Left colon (tissue), 2 donors: ENCODE measurements at regions not wholly inside any gene's neighbourhood (a gene's known extent, or its start where the extent isn't known, plus 50 kb on each side); places are given as distances from the start of the nearest gene placed in this dataset.
A peak's percentile ranks its signal among the peaks of the same experiment; 100 is the strongest.
"Not testable (repeated sequence)": the region's sequence is repeated elsewhere in the genome, so short reads cannot be mapped to it uniquely, and the experiment has no call there.

Source experiments
- ATAC-seq: fragments of 200-7000 bp; cut with Tn5 transposase; one replicate; pipeline ENCODE4 v1.9.1; 2020; ENCODE audit warnings: mild to moderate bottlenecking, moderate library complexity
- DNase-seq, 2 donors: peaks; one replicate each; pipeline ENCODE4 v3.0.0-alpha.2; 2020
- intact Hi-C, 2 donors: fragments of 100-400 bp; cut with DNase I in 1 of 2; cut with micrococcal nuclease in 1 of 2; formaldehyde crosslinking; loops; one replicate each; pipeline versions ENCODE4 v1.11.2 to v1.14.0; 2022; cut with DNase I, micrococcal nuclease
- donor health status: DM: no; HTN: no; CAD: no.
- donor health status: DM: yes; HTN: yes; CAD: no.

- DNase-seq = peak; percentile 82 to 91
- ATAC-seq = peak; percentile 74
- intact Hi-C loops = no loop called here
Measured at GRCh38 chr3:194034346-194035336, 101.3 kb upstream of the HES1 start.

- ATAC-seq = peak; percentile 86
- intact Hi-C loops = no loop called here
- peak; percentile 77 to 92 for DNase-seq
Measured at GRCh38 chr3:194035406-194036138, 100.4 kb upstream of the HES1 start.

DNA sequence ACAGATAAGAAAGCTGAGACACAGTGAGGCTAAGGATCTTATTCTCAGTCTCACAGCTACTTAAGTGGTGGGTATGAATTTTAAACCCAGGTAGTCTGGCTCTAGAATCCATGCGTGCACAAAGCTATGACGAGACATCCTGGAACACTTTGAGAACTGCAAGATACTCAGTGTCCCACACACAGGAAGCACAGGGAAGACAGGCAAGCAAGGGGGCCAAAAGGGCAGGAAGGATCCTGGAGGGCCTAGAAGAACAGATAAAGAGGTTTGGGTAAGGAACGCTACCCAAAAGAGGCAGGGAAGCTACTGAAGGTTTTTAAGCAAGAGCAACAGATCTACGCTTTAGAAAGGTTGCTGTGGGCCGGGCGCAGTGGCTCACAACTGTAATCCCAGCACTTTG, 99.1 kb upstream of the HES1 start:
- intact Hi-C loops = no loop called here
- DNase-seq (no peak), ATAC-seq (no peak)

- intact Hi-C loops, ATAC-seq, DNase-seq: not testable (repeated sequence)
Measured at GRCh38 chr3:194038346-194038745, 97.6 kb upstream of the HES1 start.

GRCh38 chr3:194038960-194039359, 97.0 kb upstream of the HES1 start:
- ATAC-seq (peak; percentile 15), DNase-seq (no peak)
- intact Hi-C loops = no loop called here

- DNase-seq (no peak), ATAC-seq (no peak)
- intact Hi-C loops = no loop called here
Measured at GRCh38 chr3:194040516-194041273, 95.3 kb upstream of the HES1 start.

GRCh38 chr3:194042927-194043326, 93.0 kb upstream of the HES1 start:
- ATAC-seq (no peak), DNase-seq (no peak)
- intact Hi-C loops = no loop called here

DNA sequence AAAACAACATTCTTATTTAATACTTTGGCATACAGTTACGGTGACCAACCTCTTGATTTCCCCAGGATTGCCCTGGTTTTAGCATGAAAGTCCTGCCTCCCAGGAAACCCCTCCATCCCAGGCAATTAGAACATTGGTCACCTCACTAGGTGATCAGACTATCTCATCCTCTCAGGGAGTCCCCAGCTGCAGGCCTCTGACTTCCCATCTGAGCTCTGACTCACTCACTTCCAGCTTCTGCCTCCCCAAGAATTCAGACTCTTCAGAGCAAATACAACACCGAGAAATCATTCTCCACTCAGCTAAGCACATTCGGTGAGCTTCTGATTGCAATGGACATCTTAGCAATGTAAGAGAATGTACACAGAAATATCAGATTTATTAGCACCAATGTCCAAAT, 92.4 kb upstream of the HES1 start:
- DNase-seq (no peak), ATAC-seq (no peak)
- intact Hi-C loops = no loop called here

DNA sequence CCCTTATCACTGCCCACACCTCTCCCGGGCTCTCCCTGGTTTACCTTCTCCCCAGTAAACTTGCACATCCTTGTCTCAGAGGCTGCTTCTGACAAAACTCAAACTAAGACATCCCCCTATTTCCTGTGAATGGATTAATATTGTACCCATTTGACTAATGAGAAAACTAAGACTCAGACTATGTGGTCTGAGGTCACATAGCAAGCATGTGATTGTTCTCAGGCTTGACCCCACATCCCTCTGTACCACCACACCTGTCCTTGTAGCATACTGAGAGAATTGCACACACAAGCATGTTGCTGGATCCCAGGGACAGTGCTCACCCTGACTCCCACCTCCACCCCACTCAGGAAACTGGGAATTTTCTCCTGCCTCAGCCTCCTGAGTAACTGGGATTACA, 90.7 kb upstream of the HES1 start:
- intact Hi-C loops = no loop called here
- ATAC-seq (no peak), DNase-seq (no peak)

DNA sequence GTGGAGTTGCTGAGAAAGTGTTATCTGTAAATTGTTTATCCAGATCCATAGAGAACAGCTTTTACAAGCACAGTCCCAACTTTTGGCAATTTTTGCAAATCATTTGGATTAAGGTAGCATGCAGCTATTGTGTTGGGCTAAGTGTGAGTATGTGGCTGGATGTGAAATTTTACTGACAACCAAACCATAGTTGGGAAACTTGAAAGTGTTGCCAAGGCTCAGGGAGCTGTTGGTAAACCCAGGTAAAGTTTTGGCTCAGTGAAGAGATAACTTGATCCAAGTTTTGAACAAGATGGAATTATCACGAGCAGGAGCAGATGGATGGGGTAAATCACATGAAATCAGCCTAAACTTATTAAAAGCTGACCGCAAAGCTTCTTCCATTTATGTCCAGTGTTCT, 90.0 kb upstream of the HES1 start:
- intact Hi-C loops = no loop called here
- no peak for DNase-seq
- no peak for ATAC-seq

GRCh38 chr3:194046531-194046930, 89.4 kb upstream of the HES1 start:
- no peak for ATAC-seq
- intact Hi-C loops = no loop called here
- no peak for DNase-seq

GRCh38 chr3:194046995-194047645, 88.8 kb upstream of the HES1 start:
- DNase-seq (peak; percentile 78 to 83), ATAC-seq (peak; percentile 75)

GRCh38 chr3:194049394-194049793, 86.6 kb upstream of the HES1 start:
- intact Hi-C loops = no loop called here
- peak; percentile 71 for ATAC-seq

More at GRCh38 chr3:194046995-194047645, 88.8 kb upstream of the HES1 start:
- intact Hi-C loops = no loop called here

DNA sequence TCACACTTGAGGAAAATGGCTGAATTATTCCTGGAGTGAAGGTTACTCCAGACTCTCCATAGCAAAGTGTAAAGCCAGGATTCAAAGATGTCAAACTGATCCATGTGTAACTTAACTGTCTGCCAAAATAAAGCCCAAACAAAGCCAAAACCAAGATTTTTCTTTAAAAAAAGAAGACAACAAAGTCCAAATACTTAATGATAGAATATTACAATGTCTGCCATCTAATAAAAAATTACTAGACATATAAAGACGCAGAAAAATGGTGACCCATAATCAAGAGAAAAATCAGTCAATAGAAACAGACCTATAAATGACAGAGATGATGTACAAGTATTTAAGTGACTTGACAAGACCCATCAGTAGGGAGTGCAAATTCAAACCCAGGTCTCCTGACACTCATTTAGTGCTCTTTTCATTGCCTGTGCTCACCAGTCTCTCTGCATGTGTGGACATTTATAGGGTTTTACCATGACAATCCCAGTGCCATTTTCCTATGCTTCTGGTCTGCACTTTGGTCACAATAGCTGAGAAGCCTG, 85.1 kb upstream of the HES1 start:
- ATAC-seq = no peak
- intact Hi-C loops = no loop called here
- DNase-seq = no peak

More at GRCh38 chr3:194049394-194049793, 86.6 kb upstream of the HES1 start:
- DNase-seq = no peak

- peak; percentile 75 for ATAC-seq
- intact Hi-C loops = no loop called here
- DNase-seq = no peak
Measured at GRCh38 chr3:194051366-194052149, 84.4 kb upstream of the HES1 start.

GRCh38 chr3:194053136-194053535, 82.8 kb upstream of the HES1 start:
- no peak for ATAC-seq
- intact Hi-C loops = no loop called here

GRCh38 chr3:194054016-194054415, 81.9 kb upstream of the HES1 start:
- ATAC-seq (no peak), DNase-seq (no peak)
- intact Hi-C loops = no loop called here

More at GRCh38 chr3:194053136-194053535, 82.8 kb upstream of the HES1 start:
- no peak for DNase-seq

GRCh38 chr3:194054540-194054939, 81.4 kb upstream of the HES1 start:
- ATAC-seq = no peak
- intact Hi-C loops = no loop called here
- no peak for DNase-seq
